HCEC 1CT (cell line): ENCODE measurements at regions not wholly inside any gene's neighbourhood (a gene's known extent, or its start where the extent isn't known, plus 50 kb on each side); places are given as distances from the start of the nearest gene placed in this dataset.

Experiments
- DNase-seq: peaks from one replicate; pipeline ENCODE4 v3.0.0-alpha.2; 2017

- DNase-seq: no peak
Observed at GRCh38 chr1:79124756-79125155, 118.2 kb upstream of the ADGRL4 start.

GRCh38 chr1:79122521-79122920, 116.0 kb upstream of the ADGRL4 start:
- no peak for DNase-seq

GRCh38 chr1:79117376-79117775, 110.8 kb upstream of the ADGRL4 start:
- DNase-seq: no peak

GRCh38 chr1:79113836-79114235, 107.3 kb upstream of the ADGRL4 start:
- DNase-seq: peak; percentile 18

GRCh38 chr1:79110749-79111148, 104.2 kb upstream of the ADGRL4 start:
- DNase-seq: no peak

- DNase-seq: no peak
Observed at GRCh38 chr1:79109445-79109844, 102.9 kb upstream of the ADGRL4 start.

- DNase-seq: no peak
Observed at GRCh38 chr1:79105500-79105899, 99.0 kb upstream of the ADGRL4 start.

GRCh38 chr1:79104617-79105016, 98.1 kb upstream of the ADGRL4 start:
- DNase-seq: no peak

GRCh38 chr1:79100385-79100784, 93.9 kb upstream of the ADGRL4 start:
- peak; percentile 78 for DNase-seq

- peak; percentile 63 for DNase-seq
Observed at GRCh38 chr1:79090985-79091384, 84.5 kb upstream of the ADGRL4 start.

GRCh38 chr1:79089946-79090345, 83.4 kb upstream of the ADGRL4 start:
- DNase-seq: no peak

- no peak for DNase-seq
Observed at GRCh38 chr1:79082233-79082632, 75.7 kb upstream of the ADGRL4 start.

- DNase-seq: peak; percentile 91
Observed at GRCh38 chr1:79079770-79080169, 73.2 kb upstream of the ADGRL4 start.

GRCh38 chr1:79074975-79075374, 68.4 kb upstream of the ADGRL4 start:
- DNase-seq: no peak

- no peak for DNase-seq
Observed at GRCh38 chr1:79069828-79070227, 63.3 kb upstream of the ADGRL4 start.

GRCh38 chr1:79059341-79059740, 52.8 kb upstream of the ADGRL4 start:
- DNase-seq: no peak
